DOHH2 (cell line): ENCODE measurements at regions not wholly inside any gene's neighbourhood (a gene's known extent, or its start where the extent isn't known, plus 50 kb on each side); places are given as distances from the start of the nearest gene placed in this dataset.
"Not testable (repeated sequence)": the region's sequence is repeated elsewhere in the genome, so short reads cannot be mapped to it uniquely, and the experiment has no call there.

ENCODE experiments used
- H3F3A ChIP-seq: fragments of 200-600 bp; sonication (generic), shearing (Covaris generic); 2 replicates; pipeline ENCODE4 v1.6.0; 2016; ENCODE audit warnings: antibody characterized with exemption, mild to moderate bottlenecking; ENCODE audit not compliant: control insufficient read depth, insufficient read depth
- H3K27ac ChIP-seq: fragments of 200-600 bp; sonication (generic); 2 replicates; pipeline ENCODE4 v1.5.1; 2014; ENCODE audit warnings: low read depth, mild to moderate bottlenecking, low read length, moderate library complexity
- H3K27me3 ChIP-seq: fragments of 200-600 bp; sonication (generic); 2 replicates; pipeline ENCODE4 v1.6.1; 2014; ENCODE audit warnings: mild to moderate bottlenecking, low read length, mixed read lengths; ENCODE audit not compliant: control insufficient read depth
- H3K36me3 ChIP-seq: fragments of 200-600 bp; sonication (generic); 2 replicates; pipeline ENCODE4 v1.6.1; 2014; ENCODE audit warnings: mild to moderate bottlenecking, low read length, moderate library complexity, mixed read lengths; ENCODE audit not compliant: control insufficient read depth
- H3K4me1 ChIP-seq: fragments of 200-600 bp; sonication (generic); 2 replicates; pipeline ENCODE4 v1.6.1; 2014; ENCODE audit warnings: mild to moderate bottlenecking, low read length, mixed read lengths; ENCODE audit not compliant: control insufficient read depth
- H3K4me2 ChIP-seq: fragments of 200-600 bp; sonication (generic); 2 replicates; pipeline ENCODE4 v1.6.0; 2014; ENCODE audit warnings: mild to moderate bottlenecking, low read length, moderate library complexity
- H3K4me3 ChIP-seq: fragments of 200-600 bp; sonication (generic); 2 replicates; pipeline ENCODE4 v1.5.1; 2014; ENCODE audit warnings: mild to moderate bottlenecking, low read length, mixed read lengths
- H3K79me2 ChIP-seq: fragments of 200-600 bp; sonication (generic); 2 replicates; pipeline ENCODE4 v1.6.1; 2014; ENCODE audit warnings: mild to moderate bottlenecking, low read length, mixed read lengths; ENCODE audit not compliant: control insufficient read depth
- H3K9me2 ChIP-seq: fragments of 200-600 bp; sonication (generic); replicated peaks from 2 replicates; pipeline ENCODE4 v1.6.1; 2014; ENCODE audit warnings: mild to moderate bottlenecking, low read length, mixed read lengths; ENCODE audit not compliant: control insufficient read depth
- H3K9me3 ChIP-seq: fragments of 200-600 bp; sonication (generic); 2 replicates; pipeline ENCODE4 v1.6.1; 2014; ENCODE audit warnings: antibody characterized with exemption, low read length, mixed read lengths; ENCODE audit not compliant: control insufficient read depth, insufficient read depth
- H4K20me1 ChIP-seq: fragments of 200-600 bp; sonication (generic); 2 replicates; pipeline ENCODE4 v1.6.0; 2014; ENCODE audit warnings: low read depth, mild to moderate bottlenecking, antibody characterized with exemption, low read length, moderate library complexity; ENCODE audit not compliant: control insufficient read depth, insufficient read depth
- CTCF ChIP-seq: fragments of 200-600 bp; sonication (generic); IDR thresholded peaks from one replicate; pipeline ENCODE4 v1.5.1; 2014; ENCODE audit warnings: antibody characterized with exemption, mild to moderate bottlenecking, low read depth, low read length; ENCODE audit not compliant: poor library complexity, severe bottlenecking
- EZH2phosphoT487 ChIP-seq: fragments of 200-600 bp; sonication (generic); IDR thresholded peaks from 2 replicates; pipeline ENCODE4 v1.6.1; 2017; ENCODE audit warnings: borderline replicate concordance, mild to moderate bottlenecking, antibody characterized with exemption, low read length, moderate library complexity, mixed read lengths

GRCh38 chr4:79121875-79122358 lies 182.7 kb upstream of the PAQR3 start:
- Histone ChIP-seq H3K27me3 (no peaks in the 10 kb centered on the region), H3K9me2 (no peaks in the 10 kb centered on the region), H3K4me2 (no peak overlapping the region), H4K20me1 (no peaks in the 10 kb centered on the region), H3K9me3 (no peaks in the 10 kb centered on the region), H3F3A (no peaks in the 10 kb centered on the region), H3K4me3 (no peak overlapping the region), H3K36me3 (no peaks in the 10 kb centered on the region), H3K4me1 (no peaks in the 10 kb centered on the region), H3K27ac (no peak overlapping the region), H3K79me2 (no peaks in the 10 kb centered on the region)
- no peak for TF ChIP-seq EZH2phosphoT487
- TF ChIP-seq CTCF, result no peak

GRCh38 chr4:79121223-79121622 lies 182.0 kb upstream of the PAQR3 start:
- no peaks in the 10 kb centered on the region for H3K36me3 ChIP-seq
- no peaks in the 10 kb centered on the region for H3K9me2 ChIP-seq
- H3K9me3 ChIP-seq, result no peaks in the 10 kb centered on the region
- H3K27ac ChIP-seq, result no peak overlapping the region
- H3F3A ChIP-seq, result no peaks in the 10 kb centered on the region
- H3K79me2 ChIP-seq, result no peaks in the 10 kb centered on the region
- H3K4me1 ChIP-seq, result no peaks in the 10 kb centered on the region
- no peak overlapping the region for H3K4me2 ChIP-seq
- no peaks in the 10 kb centered on the region for H4K20me1 ChIP-seq
- H3K27me3 ChIP-seq, result no peaks in the 10 kb centered on the region
- no peak overlapping the region for H3K4me3 ChIP-seq
- TF ChIP-seq CTCF (no peak), EZH2phosphoT487 (no peak)

DNA sequence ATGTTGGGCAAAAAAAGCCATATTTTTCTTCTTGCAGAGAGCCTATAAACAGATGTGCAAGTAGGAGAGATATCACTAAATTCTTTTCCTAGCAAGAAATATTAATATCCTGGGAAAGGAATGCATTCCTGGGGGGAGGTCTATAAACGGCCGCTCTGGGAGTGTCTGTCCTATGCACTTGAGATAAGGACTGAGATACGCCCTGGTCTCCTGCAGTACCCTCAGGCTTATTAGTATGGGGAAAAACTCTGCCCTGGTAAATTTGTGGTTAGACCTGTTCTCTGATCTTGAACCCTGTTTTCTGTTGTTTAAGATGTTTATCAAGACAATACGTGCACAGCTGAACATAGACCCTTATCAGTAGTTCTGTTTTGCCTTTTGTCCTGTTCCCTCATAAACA lies 177.8 kb upstream of the PAQR3 start:
- H3K27ac ChIP-seq, H4K20me1 ChIP-seq, H3K9me3 ChIP-seq, H3K79me2 ChIP-seq, H3K4me1 ChIP-seq, H3K9me2 ChIP-seq, H3K36me3 ChIP-seq, H3K4me3 ChIP-seq, H3K4me2 ChIP-seq, H3F3A ChIP-seq, H3K27me3 ChIP-seq: not testable (repeated sequence)

- TF ChIP-seq EZH2phosphoT487 (no peak), CTCF (no peak)
- Histone ChIP-seq H3K9me3 (no peaks in the 10 kb centered on the region), H3K4me3 (no peak overlapping the region), H3K9me2 (no peaks in the 10 kb centered on the region), H3K4me2 (no peak overlapping the region), H3K79me2 (no peaks in the 10 kb centered on the region), H4K20me1 (no peaks in the 10 kb centered on the region), H3K27ac (no peak overlapping the region), H3K36me3 (no peaks in the 10 kb centered on the region), H3K4me1 (no peaks in the 10 kb centered on the region), H3K27me3 (no peaks in the 10 kb centered on the region), H3F3A (no peaks in the 10 kb centered on the region)
These were observed 167.8 kb upstream of the PAQR3 start for GRCh38 chr4:79107014-79107413.
